ENCODE measurements at regions not wholly inside any gene's neighbourhood (a gene's known extent, or its start where the extent isn't known, plus 50 kb on each side); places are given as distances from the start of the nearest gene placed in this dataset.

- TF ChIP-seq CTCF (IDR thresholded peaks at IDR 0.05) (no peak), POLR2A (IDR thresholded peaks at IDR 0.05) (no peak)
These were observed 1364.1 kb downstream of the ARAP2 start for GRCh38 chr4:34880246-34880645.
